ENCODE measurements at regions not wholly inside any gene's neighbourhood (a gene's known extent, or its start where the extent isn't known, plus 50 kb on each side); places are given as distances from the start of the nearest gene placed in this dataset.

GRCh38 chr20:33940666-33941065 lies 53.0 kb upstream of the RALY start:
- 94% methylated on average over 3 of the region's 3 CpGs for WGBS
- Histone ChIP-seq H3K36me3 (no peaks in the 10 kb centered on the region), H3K4me3 (no peak overlapping the region), H3K9me3 (no peaks in the 10 kb centered on the region), H3K4me1 (no peaks in the 10 kb centered on the region), H3K27ac (no peak overlapping the region), H3K27me3 (no peaks in the 10 kb centered on the region)
- DNase-seq (ENCODE audit: low spot score in 2 of 2) = no peak
- TF ChIP-seq POLR2A (IDR thresholded peaks at IDR 0.05) = no peak
- no peak for TF ChIP-seq EP300 (IDR thresholded peaks at IDR 0.05)
- no peak for TF ChIP-seq POLR2AphosphoS5 (IDR thresholded peaks at IDR 0.05)

Measured in suprapubic skin (tissue), 4 donors.